NCI-H128 (cell line): ENCODE measurements at regions not wholly inside any gene's neighbourhood (a gene's known extent, or its start where the extent isn't known, plus 50 kb on each side); places are given as distances from the start of the nearest gene placed in this dataset.
"Not testable (repeated sequence)": the region's sequence is repeated elsewhere in the genome, so short reads cannot be mapped to it uniquely, and the experiment has no call there.

Experiments
- DNase-seq: peaks from one replicate; lab custom pipeline; 2025; ENCODE audit not compliant: unreplicated experiment; lab: John Stamatoyannopoulos, UW

- not testable (repeated sequence) for DNase-seq
Measured at GRCh38 chr5:176018598-176018997, 50.5 kb upstream of the THOC3 start.

- DNase-seq, result not testable (repeated sequence)
Measured at GRCh38 chr5:176020852-176021251, 52.7 kb upstream of the THOC3 start.

GRCh38 chr5:176023535-176023934 lies 55.4 kb upstream of the THOC3 start:
- DNase-seq, result not testable (repeated sequence)

- not testable (repeated sequence) for DNase-seq
Measured at GRCh38 chr5:176029445-176029844, 61.3 kb upstream of the THOC3 start.

- DNase-seq, result not testable (repeated sequence)
Measured at GRCh38 chr5:176030361-176031117, 62.4 kb upstream of the THOC3 start.

- DNase-seq, result not testable (repeated sequence)
Measured at GRCh38 chr5:176031118-176031510, 63.0 kb upstream of the THOC3 start.

DNA sequence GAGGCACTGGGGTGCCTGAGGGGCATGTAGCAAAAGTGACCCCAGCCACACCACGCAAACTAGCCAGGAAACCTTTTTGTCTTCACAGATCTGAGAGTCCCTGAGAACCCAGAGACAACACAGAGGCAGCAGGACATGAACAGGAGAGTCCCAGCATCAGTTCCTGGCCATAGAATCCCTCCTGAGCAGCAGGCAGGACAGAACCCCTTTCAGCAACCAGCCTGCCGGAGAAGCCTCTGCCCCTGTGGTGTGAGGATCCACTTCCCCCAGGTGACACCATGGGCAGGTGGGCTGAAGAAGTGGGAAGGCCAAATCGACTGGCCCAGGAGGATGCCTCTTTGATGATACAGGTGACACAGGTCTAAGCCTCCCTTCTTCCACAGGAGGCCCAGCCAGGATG lies 65.1 kb upstream of the THOC3 start:
- not testable (repeated sequence) for DNase-seq

DNA sequence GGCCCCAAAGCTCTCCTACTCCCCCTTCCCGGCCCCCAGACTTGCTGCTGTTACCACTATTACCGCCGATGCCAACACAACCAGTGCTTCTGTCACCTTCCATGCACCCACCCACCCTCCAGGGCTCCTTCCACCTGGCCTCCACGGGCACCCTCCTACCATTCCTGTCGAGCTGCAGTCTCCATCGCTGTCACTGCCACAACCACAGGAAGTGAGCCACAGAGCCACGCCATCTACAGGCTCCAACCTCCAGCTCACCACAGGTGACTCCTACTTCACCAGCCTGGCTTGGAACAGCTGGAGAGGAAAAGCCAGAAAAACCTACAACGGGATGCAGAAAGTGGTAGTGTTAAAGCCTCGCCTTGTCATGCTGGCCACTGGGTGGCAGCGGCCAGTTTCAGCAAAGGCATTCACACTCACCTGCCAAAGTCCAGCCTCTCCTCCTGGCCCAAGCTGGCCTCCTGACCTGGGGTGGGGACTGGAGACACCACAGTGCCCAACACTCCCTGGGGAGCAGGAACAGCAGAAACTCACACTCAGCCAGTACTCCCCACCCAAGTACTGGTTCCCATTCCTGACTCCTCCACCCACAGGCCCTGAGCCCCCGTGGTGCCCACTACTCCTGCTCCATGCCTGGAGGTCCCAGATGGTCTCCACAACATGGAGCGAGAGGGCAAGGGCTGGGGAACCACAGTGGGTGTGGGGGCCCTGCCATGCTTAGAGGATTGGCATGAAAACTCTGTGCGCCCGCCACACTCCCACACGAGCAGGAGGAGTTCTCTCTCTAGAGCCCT lies 66.5 kb upstream of the THOC3 start:
- not testable (repeated sequence) for DNase-seq

- not testable (repeated sequence) for DNase-seq
Measured at GRCh38 chr5:176035201-176035530, 67.1 kb upstream of the THOC3 start.

DNA sequence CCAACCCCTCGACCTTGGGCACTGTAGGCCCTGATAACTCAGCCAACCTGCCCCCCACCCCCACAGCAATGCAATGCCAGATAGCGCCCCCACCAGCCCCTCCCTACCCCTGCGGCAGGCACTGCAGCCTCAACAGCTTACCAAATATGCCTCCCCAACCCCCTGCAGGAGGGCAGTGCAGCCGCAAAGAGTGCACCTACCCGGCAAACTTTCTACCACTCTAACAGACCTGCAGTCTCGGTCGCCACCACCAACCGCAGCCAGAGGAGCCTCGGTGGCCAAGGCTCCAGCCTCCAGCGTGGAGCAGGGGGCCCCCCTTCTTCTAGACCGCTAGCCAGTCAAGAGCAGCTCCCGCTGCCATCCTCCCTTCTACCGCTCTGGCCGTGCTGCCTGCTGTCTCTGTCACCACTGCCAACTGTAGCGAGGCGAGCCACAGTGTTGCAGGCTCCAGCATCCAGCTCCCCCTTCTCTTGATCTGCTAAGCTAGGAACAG lies 67.7 kb upstream of the THOC3 start:
- DNase-seq, result not testable (repeated sequence)

DNA sequence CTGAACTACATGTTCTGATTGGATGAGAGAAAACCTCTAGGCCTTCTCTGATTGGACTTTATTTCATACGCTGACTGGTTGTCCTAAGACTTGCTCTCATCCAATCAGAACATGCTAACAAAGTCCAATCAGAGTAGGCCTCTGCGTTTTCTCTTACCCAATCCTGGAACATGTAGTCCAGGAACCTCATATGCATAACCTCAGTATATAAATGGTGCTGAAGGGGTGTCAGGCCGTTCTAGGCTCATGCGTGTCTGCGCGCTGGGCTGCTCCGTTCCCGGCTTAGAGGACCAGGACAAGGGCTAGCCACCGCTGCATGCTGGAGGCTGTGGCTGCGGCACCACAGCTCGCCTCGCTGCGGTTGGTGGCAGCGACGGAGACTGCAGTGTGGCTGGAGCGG lies 68.3 kb upstream of the THOC3 start:
- not testable (repeated sequence) for DNase-seq

- DNase-seq, result not testable (repeated sequence)
Measured at GRCh38 chr5:176037190-176037589, 69.1 kb upstream of the THOC3 start.

GRCh38 chr5:176040105-176040801 lies 72.1 kb upstream of the THOC3 start:
- not testable (repeated sequence) for DNase-seq

GRCh38 chr5:176041248-176041994 lies 73.3 kb upstream of the THOC3 start:
- DNase-seq, result not testable (repeated sequence)

DNA sequence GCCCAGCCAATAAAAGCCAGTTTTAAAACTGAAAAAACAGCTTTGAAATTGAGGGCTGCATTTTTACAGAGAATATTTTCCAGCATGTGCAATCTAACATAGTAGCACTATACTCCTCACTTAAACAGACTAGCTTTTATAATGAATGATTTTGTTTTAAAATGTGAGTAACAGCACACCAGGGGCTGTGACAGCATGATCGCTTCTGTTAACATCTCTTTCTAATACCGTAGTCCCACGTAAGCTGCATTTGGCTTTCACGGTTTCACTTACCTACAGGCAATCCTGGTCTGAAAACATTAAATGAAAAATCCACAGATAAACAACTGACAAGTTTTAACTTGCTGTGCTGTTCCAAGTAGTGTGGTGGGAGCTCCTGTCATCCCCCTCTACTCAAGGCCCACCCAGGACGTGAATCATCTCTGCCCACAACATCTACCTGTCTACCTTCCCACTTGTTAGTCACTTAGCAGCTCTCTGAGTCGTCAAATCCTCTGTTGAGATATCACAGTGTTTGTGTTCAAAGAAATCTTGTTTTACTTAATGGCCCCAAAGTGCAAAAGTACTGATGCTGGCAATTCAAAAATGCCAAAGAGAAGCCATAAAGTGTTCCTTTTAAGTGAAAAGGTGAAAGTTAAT lies 74.0 kb upstream of the THOC3 start:
- DNase-seq, result not testable (repeated sequence)

GRCh38 chr5:176043252-176043829 lies 75.2 kb upstream of the THOC3 start:
- DNase-seq, result not testable (repeated sequence)

- not testable (repeated sequence) for DNase-seq
Measured at GRCh38 chr5:176043986-176044385, 75.9 kb upstream of the THOC3 start.

DNA sequence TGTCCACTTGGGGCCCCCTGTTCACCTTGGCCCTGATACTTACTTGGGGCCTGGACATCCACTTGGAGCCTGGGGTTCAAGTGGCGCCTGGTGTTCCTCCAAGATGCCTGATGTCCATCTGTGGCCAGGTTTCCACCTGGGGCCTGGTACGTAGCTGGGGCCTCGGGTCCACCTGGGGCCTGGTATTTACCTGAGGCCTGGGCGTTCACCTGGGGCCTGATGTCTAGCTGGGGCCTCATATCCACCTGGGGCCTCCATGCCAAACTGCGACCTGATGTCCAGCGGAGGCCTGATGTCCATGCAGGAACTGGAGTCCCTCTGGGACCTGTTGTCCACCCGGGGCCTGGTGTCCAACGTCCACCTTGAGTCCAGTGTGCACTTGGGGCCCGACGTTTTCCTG lies 76.3 kb upstream of the THOC3 start:
- DNase-seq, result not testable (repeated sequence)

DNA sequence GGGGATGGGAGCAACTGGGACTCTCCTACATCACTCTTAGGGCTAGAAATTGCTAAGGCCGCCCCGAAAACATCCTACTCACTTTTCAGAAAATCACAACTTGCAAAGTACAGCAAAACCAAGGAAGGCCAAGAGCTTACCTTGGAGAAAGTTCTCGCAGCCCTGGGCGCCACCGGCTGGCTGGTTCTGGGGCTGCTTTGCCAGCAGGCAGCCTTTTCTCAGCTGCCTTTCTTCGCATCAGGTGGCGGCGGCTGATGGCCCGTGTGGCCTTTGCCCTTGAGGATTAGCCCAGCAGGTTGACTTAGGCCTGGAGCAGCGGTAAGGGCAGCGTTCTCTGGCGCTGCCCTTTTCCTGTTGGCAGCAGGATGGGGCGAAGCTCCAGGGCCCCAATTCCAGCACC lies 77.3 kb upstream of the THOC3 start:
- not testable (repeated sequence) for DNase-seq

- DNase-seq, result not testable (repeated sequence)
Measured at GRCh38 chr5:176048671-176049070, 80.6 kb upstream of the THOC3 start.
